NCI-H146 (cell line): ENCODE measurements at regions not wholly inside any gene's neighbourhood (a gene's known extent, or its start where the extent isn't known, plus 50 kb on each side); places are given as distances from the start of the nearest gene placed in this dataset.
A peak's percentile ranks its signal among the peaks of the same experiment; 100 is the strongest.

Experiments
- DNase-seq: peaks from one replicate; lab custom pipeline; 2025; lab: John Stamatoyannopoulos, UW

GRCh38 chr20:39875492-39876110 is 813.4 kb downstream of the MAFB start:
- DNase-seq: no peak

- DNase-seq: peak; percentile 69
Observed at GRCh38 chr20:39874049-39874893, 814.8 kb downstream of the MAFB start.

GRCh38 chr20:39873286-39873685 is 815.8 kb downstream of the MAFB start:
- DNase-seq: no peak

GRCh38 chr20:39871013-39871412 is 818.0 kb downstream of the MAFB start:
- DNase-seq: no peak

- DNase-seq: no peak
Observed at GRCh38 chr20:39865446-39865845, 823.6 kb downstream of the MAFB start.

GRCh38 chr20:39862470-39862891 is 826.6 kb downstream of the MAFB start:
- DNase-seq: no peak

GRCh38 chr20:39861381-39861780 is 827.7 kb downstream of the MAFB start:
- DNase-seq: no peak

- no peak for DNase-seq
Observed at GRCh38 chr20:39857835-39858234, 831.2 kb downstream of the MAFB start.

- no peak for DNase-seq
Observed at GRCh38 chr20:39857187-39857586, 831.8 kb downstream of the MAFB start.

- DNase-seq: no peak
Observed at GRCh38 chr20:39855799-39856198, 833.2 kb downstream of the MAFB start.

GRCh38 chr20:39855056-39855455 is 834.0 kb downstream of the MAFB start:
- no peak for DNase-seq

- no peak for DNase-seq
Observed at GRCh38 chr20:39853636-39854035, 835.4 kb downstream of the MAFB start.

GRCh38 chr20:39853050-39853449 is 836.0 kb downstream of the MAFB start:
- no peak for DNase-seq

- no peak for DNase-seq
Observed at GRCh38 chr20:39851459-39851858, 837.6 kb downstream of the MAFB start.

- no peak for DNase-seq
Observed at GRCh38 chr20:39850821-39851330, 838.2 kb downstream of the MAFB start.

GRCh38 chr20:39850246-39850645 is 838.8 kb downstream of the MAFB start:
- DNase-seq: no peak

GRCh38 chr20:39849664-39850063 is 839.4 kb downstream of the MAFB start:
- no peak for DNase-seq

- DNase-seq: no peak
Observed at GRCh38 chr20:39849171-39849570, 839.9 kb downstream of the MAFB start.

GRCh38 chr20:39839399-39840119 is 849.5 kb downstream of the MAFB start:
- DNase-seq: no peak

GRCh38 chr20:39837561-39837960 is 851.5 kb downstream of the MAFB start:
- DNase-seq: no peak

- DNase-seq: no peak
Observed at GRCh38 chr20:39835130-39835842, 853.8 kb downstream of the MAFB start.

GRCh38 chr20:39830903-39831302 is 858.1 kb downstream of the MAFB start:
- DNase-seq: no peak
